SU-DHL-6 (cell line): ENCODE measurements at regions not wholly inside any gene's neighbourhood (a gene's known extent, or its start where the extent isn't known, plus 50 kb on each side); places are given as distances from the start of the nearest gene placed in this dataset.

Source experiments
- H2AFZ ChIP-seq: fragments of 200-600 bp; sonication (generic); 2 replicates; pipeline ENCODE4 v1.6.1; 2014; ENCODE audit warnings: low read depth, mild to moderate bottlenecking, moderate library complexity, mixed read lengths, antibody characterized with exemption, low read length; ENCODE audit not compliant: severe bottlenecking
- H3F3A ChIP-seq: fragments of 200-600 bp; shearing (Covaris generic); 2 replicates; pipeline ENCODE4 v1.6.0; 2016; ENCODE audit warnings: antibody characterized with exemption, mild to moderate bottlenecking; ENCODE audit not compliant: insufficient read depth
- H3K27ac ChIP-seq: fragments of 200-600 bp; sonication (generic); 2 replicates; pipeline ENCODE4 v1.5.1; 2016; ENCODE audit warnings: low read depth, mild to moderate bottlenecking, low read length, moderate library complexity, mixed read lengths
- H3K27me3 ChIP-seq: fragments of 200-600 bp; sonication (generic), shearing (Covaris generic); 2 replicates; pipeline ENCODE4 v1.6.0; 2014; ENCODE audit warnings: mild to moderate bottlenecking, low read length
- H3K36me3 ChIP-seq: fragments of 200-600 bp; sonication (generic); 2 replicates; pipeline ENCODE4 v1.6.1; 2014; ENCODE audit warnings: mild to moderate bottlenecking, low read length, mixed read lengths
- H3K4me2 ChIP-seq: fragments of 300-600, 200-600 bp; shearing (Covaris generic), sonication (generic); 2 replicates; pipeline ENCODE4 v1.6.0; 2014; ENCODE audit warnings: low read length, low read depth, mild to moderate bottlenecking; ENCODE audit not compliant: poor library complexity, severe bottlenecking
- H3K4me3 ChIP-seq: fragments of 200-600 bp; sonication (generic); 2 replicates; pipeline ENCODE4 v1.5.1; 2014; ENCODE audit warnings: antibody characterized with exemption, low read length, mild to moderate bottlenecking, mixed read lengths; ENCODE audit not compliant: insufficient read depth, poor library complexity, severe bottlenecking
- H3K79me2 ChIP-seq: fragments of 200-600 bp; sonication (generic); 2 replicates; pipeline ENCODE4 v1.6.1; 2014; ENCODE audit warnings: mild to moderate bottlenecking, low read length, moderate library complexity; ENCODE audit not compliant: insufficient read depth
- H3K9ac ChIP-seq: fragments of 200-600 bp; sonication (generic); 2 replicates; pipeline ENCODE4 v1.7.0; 2014; ENCODE audit warnings: mild to moderate bottlenecking, low read length
- H3K9me2 ChIP-seq: fragments of 200-600 bp; sonication (generic); replicated peaks from 2 replicates; pipeline ENCODE4 v1.6.1; 2014; ENCODE audit warnings: low read length; ENCODE audit not compliant: insufficient read depth
- H3K9me3 ChIP-seq: fragments of 200-600 bp; sonication (generic); 2 replicates; pipeline ENCODE4 v1.6.1; 2014; ENCODE audit warnings: low read length, mixed read lengths; ENCODE audit not compliant: insufficient read depth
- H4K20me1 ChIP-seq: fragments of 200-600 bp; sonication (generic); 2 replicates; pipeline ENCODE4 v1.6.1; 2014; ENCODE audit warnings: low read depth, mild to moderate bottlenecking, antibody characterized with exemption, low read length, moderate library complexity, mixed read lengths
- CTCF ChIP-seq: fragments of 200-600 bp; sonication (generic); IDR thresholded peaks from one replicate; pipeline ENCODE4 v1.5.1; 2017; ENCODE audit warnings: antibody characterized with exemption, mild to moderate bottlenecking, low read length, moderate library complexity; ENCODE audit not compliant: insufficient read depth, poor library complexity, severe bottlenecking
- EZH2phosphoT487 ChIP-seq: fragments of 200-600 bp; sonication (generic), shearing (Covaris generic); conservative IDR thresholded peaks from 2 replicates; pipeline ENCODE4 v1.6.1; 2018; ENCODE audit warnings: mild to moderate bottlenecking, antibody characterized with exemption, low read length, moderate library complexity, mixed read lengths

- no peaks in the 10 kb centered on the region for H3K79me2 ChIP-seq
- no peak overlapping the region for H2AFZ ChIP-seq
- no peaks in the 10 kb centered on the region for H3F3A ChIP-seq
- no peak overlapping the region for H3K27ac ChIP-seq
- no peaks in the 10 kb centered on the region for H3K9me2 ChIP-seq
- H3K4me2 ChIP-seq = no peak overlapping the region
- TF ChIP-seq EZH2phosphoT487 (no peak), CTCF (no peak)
- no peak overlapping the region for H3K4me3 ChIP-seq
- no peaks in the 10 kb centered on the region for H4K20me1 ChIP-seq
- no peaks in the 10 kb centered on the region for H3K36me3 ChIP-seq
- no peak overlapping the region for H3K9ac ChIP-seq
- no peaks in the 10 kb centered on the region for H3K9me3 ChIP-seq
- H3K27me3 ChIP-seq = no peaks in the 10 kb centered on the region
These were observed 290.2 kb downstream of the ZNF536 start for GRCh38 chr19:30662211-30662861.

DNA sequence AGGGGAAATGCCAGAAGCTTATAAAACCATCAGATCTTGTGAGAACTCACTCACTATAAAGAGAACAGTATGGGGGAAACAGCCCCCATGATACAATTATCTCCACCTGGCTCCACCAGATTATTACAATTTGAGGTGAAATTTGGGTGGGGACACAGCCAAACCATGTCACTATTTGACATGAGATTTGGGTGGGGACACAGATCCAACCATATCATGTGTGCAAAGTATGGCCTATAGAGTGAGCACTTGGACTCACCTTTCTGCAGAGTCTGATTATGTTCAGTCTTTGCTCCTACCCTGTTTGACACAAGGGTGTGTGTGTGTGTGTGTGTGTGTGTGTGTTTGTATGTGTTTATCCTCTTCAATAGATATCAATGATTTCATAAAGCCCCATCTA lies 287.5 kb downstream of the ZNF536 start:
- Histone ChIP-seq H2AFZ (no peak overlapping the region), H3K9ac (no peak overlapping the region), H3K4me3 (no peak overlapping the region), H3K9me3 (no peaks in the 10 kb centered on the region), H3K79me2 (no peaks in the 10 kb centered on the region), H3K9me2 (no peaks in the 10 kb centered on the region), H3K27ac (no peak overlapping the region), H3K36me3 (no peaks in the 10 kb centered on the region), H3K4me2 (no peak overlapping the region), H4K20me1 (no peaks in the 10 kb centered on the region), H3K27me3 (no peaks in the 10 kb centered on the region), H3F3A (no peaks in the 10 kb centered on the region)
- no peak for TF ChIP-seq EZH2phosphoT487
- TF ChIP-seq CTCF = no peak

- no peak for TF ChIP-seq EZH2phosphoT487
- no peak for TF ChIP-seq CTCF
- no peak overlapping the region for H3K27ac ChIP-seq
- no peaks in the 10 kb centered on the region for H4K20me1 ChIP-seq
- no peak overlapping the region for H3K4me2 ChIP-seq
- no peaks in the 10 kb centered on the region for H3K36me3 ChIP-seq
- H2AFZ ChIP-seq = no peak overlapping the region
- H3K9ac ChIP-seq = no peak overlapping the region
- no peaks in the 10 kb centered on the region for H3K79me2 ChIP-seq
- H3F3A ChIP-seq = no peaks in the 10 kb centered on the region
- H3K9me2 ChIP-seq = no peaks in the 10 kb centered on the region
- H3K4me3 ChIP-seq = no peak overlapping the region
- H3K27me3 ChIP-seq = no peaks in the 10 kb centered on the region
- no peaks in the 10 kb centered on the region for H3K9me3 ChIP-seq
These were observed 284.4 kb downstream of the ZNF536 start for GRCh38 chr19:30656520-30657100.
